IMR-90 (cell line): ENCODE measurements at regions not wholly inside any gene's neighbourhood (a gene's known extent, or its start where the extent isn't known, plus 50 kb on each side); places are given as distances from the start of the nearest gene placed in this dataset.

ENCODE experiments used
- ATAC-seq: fragments of 200-7000 bp; cut with Tn5 transposase; 2 replicates; pipeline ENCODE4 v1.9.1; 2020; ENCODE audit warnings: low read depth, mild to moderate bottlenecking, moderate library complexity
- BruUV-seq: library from RNA; stranded (reverse); fragments of 400-500 nt; replicated peaks from 2 replicates; lab custom pipeline; 2021; lab: Mats Ljungman, UMichigan
- CTCF ChIA-PET: fragments of 300-600 bp; formaldehyde crosslinking; extraction: SDS; loops from one replicate; lab custom pipeline; 2021; ENCODE audit warnings: antibody characterized with exemption; lab: Yijun Ruan, JAX
- POLR2A ChIA-PET: fragments of 300-600 bp; sonication (Branson Sonifier 250); formaldehyde crosslinking; loops from one replicate; lab custom pipeline; 2022; ENCODE audit warnings: antibody characterized with exemption; ENCODE audit not compliant: unreplicated experiment; lab: Charles Lee
- DNase-seq: peaks from one replicate; pipeline ENCODE4 v3.0.0; 2013
- H2AFZ ChIP-seq: replicated peaks from 2 replicates; pipeline ENCODE3; 2013; ENCODE audit warnings: low read length, mild to moderate bottlenecking; ENCODE audit not compliant: poor library complexity
- H2AK5ac ChIP-seq: 2 replicates; pipeline ENCODE4 v1.6.1; 2013; ENCODE audit warnings: low read depth, low read length, inconsistent platforms
- H2AK9ac ChIP-seq: replicated peaks from 2 replicates; pipeline ENCODE3; 2013; ENCODE audit warnings: mild to moderate bottlenecking, low read depth, low read length, moderate library complexity; ENCODE audit not compliant: poor library complexity
- H2BK120ac ChIP-seq: 2 replicates; pipeline ENCODE4 v1.6.1; 2013; ENCODE audit warnings: low read depth, low read length, inconsistent platforms
- H2BK15ac ChIP-seq: 3 replicates; pipeline ENCODE4 v1.6.1; 2013; ENCODE audit warnings: low read depth, low read length, inconsistent platforms
- H2BK20ac ChIP-seq: 2 replicates; pipeline ENCODE4 v1.6.1; 2013; ENCODE audit warnings: low read depth, mild to moderate bottlenecking, inconsistent platforms, low read length, moderate library complexity
- H2BK5ac ChIP-seq: 2 replicates; pipeline ENCODE4 v1.6.1; 2013; ENCODE audit warnings: mild to moderate bottlenecking, low read depth, low read length, inconsistent platforms; ENCODE audit not compliant: poor library complexity, severe bottlenecking
- H3K14ac ChIP-seq: replicated peaks from 2 replicates; pipeline ENCODE4 v1.6.1; 2013; ENCODE audit warnings: low read depth, low read length, inconsistent platforms
- H3K18ac ChIP-seq: 2 replicates; pipeline ENCODE4 v1.6.1; 2013; ENCODE audit warnings: low read depth, low read length, control low read depth
- H3K23ac ChIP-seq: 2 replicates; pipeline ENCODE4 v1.6.1; 2013; ENCODE audit warnings: low read depth, low read length, inconsistent platforms
- H3K27ac ChIP-seq: 2 replicates; pipeline ENCODE4 v1.5.1; 2013; ENCODE audit warnings: mild to moderate bottlenecking, control low read depth, low read length; ENCODE audit not compliant: insufficient read depth
- H3K27me3 ChIP-seq: 2 replicates; pipeline ENCODE4 v1.6.1; 2013; ENCODE audit warnings: low read length; ENCODE audit not compliant: control insufficient read depth, insufficient read depth
- H3K36me3 ChIP-seq: 2 replicates; pipeline ENCODE4 v1.6.1; 2013; ENCODE audit warnings: low read length, mixed read lengths; ENCODE audit not compliant: control insufficient read depth, insufficient read depth
- H3K4ac ChIP-seq: 2 replicates; pipeline ENCODE4 v1.6.1; 2013; ENCODE audit warnings: low read depth, low read length, inconsistent platforms
- H3K4me1 ChIP-seq: 2 replicates; pipeline ENCODE4 v1.6.1; 2013; ENCODE audit warnings: low read length, mixed read lengths; ENCODE audit not compliant: control insufficient read depth, insufficient read depth
- H3K4me2 ChIP-seq: 2 replicates; pipeline ENCODE4 v1.6.1; 2013; ENCODE audit warnings: low read depth, mild to moderate bottlenecking, control low read depth, low read length, moderate library complexity
- H3K4me3 ChIP-seq: 2 replicates; pipeline ENCODE4 v1.5.1; 2013; ENCODE audit warnings: low read depth, mild to moderate bottlenecking, control low read depth, low read length, moderate library complexity; ENCODE audit not compliant: insufficient read depth
- H3K56ac ChIP-seq: 2 replicates; pipeline ENCODE4 v1.6.1; 2013; ENCODE audit warnings: low read length, inconsistent platforms; ENCODE audit not compliant: insufficient read depth; ENCODE audit errors: extremely low read depth
- H3K79me1 ChIP-seq, 2 experiments: 2 replicates each; pipeline ENCODE4 v1.6.1; 2013; ENCODE audit warnings: low read length in 2 of 2, inconsistent platforms in 1 of 2, low read depth in 1 of 2
- H3K9ac ChIP-seq: 2 replicates; pipeline ENCODE4 v1.6.1; 2013; ENCODE audit warnings: low read depth, low read length, control low read depth
- H3K9me1 ChIP-seq: 2 replicates; pipeline ENCODE4 v1.6.1; 2013; ENCODE audit warnings: low read length, inconsistent platforms; ENCODE audit not compliant: insufficient read depth
- H3K9me3 ChIP-seq: 2 replicates; pipeline ENCODE4 v1.6.1; 2013; ENCODE audit warnings: low read length; ENCODE audit not compliant: control insufficient read depth, insufficient read depth
- H4K20me1 ChIP-seq: 2 replicates; pipeline ENCODE4 v1.6.1; 2013; ENCODE audit warnings: low read length, inconsistent platforms; ENCODE audit not compliant: insufficient read depth
- H4K5ac ChIP-seq: 2 replicates; pipeline ENCODE4 v1.6.1; 2013; ENCODE audit warnings: mild to moderate bottlenecking, low read depth, low read length, control low read depth
- H4K8ac ChIP-seq, 2 experiments: 2 replicates each; pipeline ENCODE4 v1.6.1; 2013; ENCODE audit warnings: low read depth in 2 of 2, low read length in 2 of 2, control low read depth in 1 of 2, inconsistent platforms in 1 of 2
- H4K91ac ChIP-seq: 2 replicates; pipeline ENCODE4 v1.6.1; 2013; ENCODE audit warnings: low read depth, low read length, inconsistent platforms; ENCODE audit not compliant: insufficient read depth
- ELK1 ChIP-seq: fragments of 150-350 bp; IDR thresholded peaks from 2 replicates; pipeline ENCODE4 v1.6.1; 2016; ENCODE audit warnings: low read depth, mild to moderate bottlenecking, low read length, moderate library complexity, borderline replicate concordance
- MAZ ChIP-seq: IDR thresholded peaks from 2 replicates; pipeline ENCODE4 v1.6.1; 2012; ENCODE audit warnings: low read depth, mild to moderate bottlenecking, low read length, improper control_type of control experiment, moderate library complexity, borderline replicate concordance
- NFE2L2 ChIP-seq: fragments of 150-350 bp; IDR thresholded peaks from 2 replicates; pipeline ENCODE4 v1.6.1; 2016; ENCODE audit warnings: low read depth, mild to moderate bottlenecking, low read length
- RAD21 ChIP-seq: IDR thresholded peaks from 2 replicates; pipeline ENCODE4 v1.6.1; 2012; ENCODE audit warnings: low read length, improper control_type of control experiment
- USF2 ChIP-seq: fragments of 150-350 bp; IDR thresholded peaks from 2 replicates; pipeline ENCODE4 v1.6.1; 2017; ENCODE audit warnings: mild to moderate bottlenecking, antibody characterized with exemption, low read length, low read depth
- WGBS, 2 experiments: methylation state at CpG; one replicate each; pipeline versions ENCODE4 v1.1.5 to v1.1.7; 2013; ENCODE audit warnings: missing lambda C conversion rate in 2 of 2; ENCODE audit not compliant: insufficient read length in 1 of 2; ENCODE audit errors: extremely low coverage in 2 of 2; 5-methylcytosine and 5-hydroxymethylcytosine counted together
- dilution Hi-C: fragments of 300-500 bp; cut with HindIII; formaldehyde crosslinking; loops from one replicate; pipeline ENCODE4 v1.14.3; 2018; ENCODE audit warnings: low sequenced_read_pairs; ENCODE audit not compliant: unreplicated experiment
- in situ Hi-C: fragments of 300-500 bp; cut with MboI; formaldehyde crosslinking; loops from 3 replicates; pipeline ENCODE4 v1.14.3; 2019; ENCODE audit warnings: low sequenced_read_pairs, inconsistent platforms, mixed read lengths
- intact Hi-C: fragments of 100-400 bp; cut with micrococcal nuclease; formaldehyde crosslinking; loops from 2 replicates; pipeline ENCODE4 v1.10.0; 2022

- no peak for ATAC-seq
- intact Hi-C loops: no loop called here
- H3K4me2 ChIP-seq: no peak overlapping the region
- BruUV-seq: no TSS peak
- dilution Hi-C loops: no loop called here
- in situ Hi-C loops: no loop called here
- CTCF ChIA-PET: no interaction called here
- POLR2A ChIA-PET: no interaction called here
- no peaks in the 10 kb centered on the region for H3K79me1 ChIP-seq
- no peak overlapping the region for H2BK20ac ChIP-seq
- H4K8ac ChIP-seq: no peak overlapping the region
- H3K9ac ChIP-seq: no peak overlapping the region
- TF ChIP-seq ELK1: no peak
- no peak for TF ChIP-seq USF2
- TF ChIP-seq NFE2L2: no peak
- TF ChIP-seq MAZ: no peak
- TF ChIP-seq RAD21: peak; percentile 33; the same call in 1 of the 2 replicates
- H4K91ac ChIP-seq: no peak overlapping the region
- no peak overlapping the region for H3K14ac ChIP-seq
- H3K36me3 ChIP-seq: no peaks in the 10 kb centered on the region
- no peaks in the 10 kb centered on the region for H4K20me1 ChIP-seq
- no peak overlapping the region for H3K4me3 ChIP-seq
- no peaks in the 10 kb centered on the region for H3K4me1 ChIP-seq
- DNase-seq: peak; percentile 12
- H2AK5ac ChIP-seq: no peak overlapping the region
- no peak overlapping the region for H3K56ac ChIP-seq
- H2AFZ ChIP-seq: no peak overlapping the region
- no peak overlapping the region for H2BK15ac ChIP-seq
- no peak overlapping the region for H3K27ac ChIP-seq
- H4K5ac ChIP-seq: no peak overlapping the region
- no peaks in the 10 kb centered on the region for H3K9me1 ChIP-seq
- no peak overlapping the region for H2AK9ac ChIP-seq
- H3K4ac ChIP-seq: no peak overlapping the region
- H3K9me3 ChIP-seq: no peaks in the 10 kb centered on the region
- H2BK5ac ChIP-seq: no peak overlapping the region
- peaks cover 25% of the 10 kb centered on the region for H3K27me3 ChIP-seq
- no peak overlapping the region for H3K18ac ChIP-seq
- H2BK120ac ChIP-seq: no peak overlapping the region
- no peak overlapping the region for H3K23ac ChIP-seq
- no CpG with 5 or more reads among the region's 14 CpGs for WGBS, 2 experiments
Observed at GRCh38 chr2:8525582-8526402, 156.1 kb upstream of the ID2 start.
